Glutamatergic neuron (in vitro differentiated cells): ENCODE measurements at regions not wholly inside any gene's neighbourhood (a gene's known extent, or its start where the extent isn't known, plus 50 kb on each side); places are given as distances from the start of the nearest gene placed in this dataset.

Experiments
- DNase-seq: peaks from one replicate; pipeline ENCODE4 v3.0.0; 2022
- H3K27ac Mint-ChIP-seq: one replicate; pipeline ENCODE4 v1.8.0; 2020; ENCODE audit warnings: mild to moderate bottlenecking, mixed read lengths, inconsistent platforms; ENCODE audit not compliant: unreplicated experiment
- H3K27me3 Mint-ChIP-seq: one replicate; pipeline ENCODE4 v1.8.0; 2020; ENCODE audit warnings: mild to moderate bottlenecking, moderate library complexity, mixed read lengths, inconsistent platforms; ENCODE audit not compliant: unreplicated experiment
- H3K36me3 Mint-ChIP-seq: one replicate; pipeline ENCODE4 v1.8.0; 2020; ENCODE audit warnings: mild to moderate bottlenecking, mixed read lengths, inconsistent platforms; ENCODE audit not compliant: unreplicated experiment
- H3K4me1 Mint-ChIP-seq: one replicate; pipeline ENCODE4 v1.8.0; 2020; ENCODE audit warnings: mild to moderate bottlenecking, low read depth, mixed read lengths, inconsistent platforms; ENCODE audit not compliant: unreplicated experiment
- H3K4me3 Mint-ChIP-seq: one replicate; pipeline ENCODE4 v1.8.0; 2020; ENCODE audit warnings: mild to moderate bottlenecking, mixed read lengths, inconsistent platforms; ENCODE audit not compliant: unreplicated experiment
- H3K9me3 Mint-ChIP-seq: one replicate; pipeline ENCODE4 v1.8.0; 2020; ENCODE audit warnings: mild to moderate bottlenecking, moderate library complexity, mixed read lengths, inconsistent platforms; ENCODE audit not compliant: unreplicated experiment
- CTCF ChIP-seq: fragments of 200-600 bp; sonication (generic); IDR thresholded peaks from one replicate; pipeline ENCODE4 v1.5.0; 2021; ENCODE audit not compliant: partially characterized antibody, unreplicated experiment

GRCh38 chr6:25056130-25056529, 120.4 kb upstream of the RIPOR2 start:
- Mint-ChIP-seq H3K36me3 (peaks cover 5% of the 10 kb centered on the region), H3K4me3 (no peak overlapping the region), H3K9me3 (no peaks in the 10 kb centered on the region), H3K27ac (no peak overlapping the region), H3K4me1 (no peaks in the 10 kb centered on the region), H3K27me3 (no peaks in the 10 kb centered on the region)
- no peak for DNase-seq
- no peak for TF ChIP-seq CTCF

- no peak for TF ChIP-seq CTCF
- H3K9me3 Mint-ChIP-seq: no peaks in the 10 kb centered on the region
- no peak for DNase-seq
- H3K4me3 Mint-ChIP-seq: no peak overlapping the region
- H3K4me1 Mint-ChIP-seq: no peaks in the 10 kb centered on the region
- no peaks in the 10 kb centered on the region for H3K27me3 Mint-ChIP-seq
- H3K27ac Mint-ChIP-seq: no peak overlapping the region
- H3K36me3 Mint-ChIP-seq: peaks cover 2% of the 10 kb centered on the region
Observed at GRCh38 chr6:25057111-25057905, 121.5 kb upstream of the RIPOR2 start.

GRCh38 chr6:25058441-25058840, 122.7 kb upstream of the RIPOR2 start:
- no peaks in the 10 kb centered on the region for H3K27me3 Mint-ChIP-seq
- no peaks in the 10 kb centered on the region for H3K4me1 Mint-ChIP-seq
- H3K9me3 Mint-ChIP-seq: no peaks in the 10 kb centered on the region
- no peak for TF ChIP-seq CTCF
- no peaks in the 10 kb centered on the region for H3K36me3 Mint-ChIP-seq
- no peak for DNase-seq
- no peak overlapping the region for H3K27ac Mint-ChIP-seq
- no peak overlapping the region for H3K4me3 Mint-ChIP-seq

- Mint-ChIP-seq H3K36me3 (no peaks in the 10 kb centered on the region), H3K27me3 (no peaks in the 10 kb centered on the region), H3K4me3 (no peak overlapping the region), H3K4me1 (no peaks in the 10 kb centered on the region), H3K27ac (no peak overlapping the region), H3K9me3 (no peaks in the 10 kb centered on the region)
- no peak for DNase-seq
- no peak for TF ChIP-seq CTCF
Observed at GRCh38 chr6:25058941-25059340, 123.2 kb upstream of the RIPOR2 start.

- no peak for DNase-seq
- no peak for TF ChIP-seq CTCF
- Mint-ChIP-seq H3K27me3 (no peaks in the 10 kb centered on the region), H3K36me3 (no peaks in the 10 kb centered on the region), H3K4me3 (no peak overlapping the region), H3K27ac (no peak overlapping the region), H3K4me1 (no peaks in the 10 kb centered on the region), H3K9me3 (no peaks in the 10 kb centered on the region)
Observed at GRCh38 chr6:25060522-25060921, 124.8 kb upstream of the RIPOR2 start.
